Trophoblast cell (in vitro differentiated cells and primary cell): ENCODE measurements at regions not wholly inside any gene's neighbourhood (a gene's known extent, or its start where the extent isn't known, plus 50 kb on each side); places are given as distances from the start of the nearest gene placed in this dataset.

Experiments
- DNase-seq, 2 donors: peaks; one replicate each; pipeline ENCODE4 v3.0.0-alpha.2; 2016
- H2AFZ ChIP-seq: 2 replicates; pipeline ENCODE4 v1.6.1; 2013; ENCODE audit warnings: low read length, moderate library complexity, mild to moderate bottlenecking; ENCODE audit not compliant: insufficient read depth, poor library complexity
- H2AK5ac ChIP-seq: 2 replicates; pipeline ENCODE4 v1.6.1; 2013; ENCODE audit warnings: mild to moderate bottlenecking, low read length
- H2BK120ac ChIP-seq: 2 replicates; pipeline ENCODE4 v1.6.1; 2013; ENCODE audit warnings: low read length, mild to moderate bottlenecking, moderate library complexity; ENCODE audit not compliant: insufficient read depth, poor library complexity
- H2BK12ac ChIP-seq: 2 replicates; pipeline ENCODE4 v1.6.1; 2013; ENCODE audit warnings: mild to moderate bottlenecking, low read length, moderate library complexity
- H2BK5ac ChIP-seq: 2 replicates; pipeline ENCODE4 v1.6.1; 2013; ENCODE audit warnings: low read length, low read depth, moderate library complexity, mild to moderate bottlenecking; ENCODE audit not compliant: poor library complexity
- H3K14ac ChIP-seq: 2 replicates; pipeline ENCODE4 v1.6.1; 2013; ENCODE audit warnings: mild to moderate bottlenecking, low read length
- H3K18ac ChIP-seq: 2 replicates; pipeline ENCODE4 v1.6.1; 2013; ENCODE audit warnings: mild to moderate bottlenecking, low read length
- H3K23ac ChIP-seq: 2 replicates; pipeline ENCODE4 v1.6.1; 2013; ENCODE audit warnings: low read length
- H3K27ac ChIP-seq: 2 replicates; pipeline ENCODE4 v1.5.1; 2013; ENCODE audit warnings: low read depth, mild to moderate bottlenecking, inconsistent platforms, low read length, moderate library complexity
- H3K27me3 ChIP-seq: 2 replicates; pipeline ENCODE4 v1.6.1; 2013; ENCODE audit warnings: inconsistent platforms, mild to moderate bottlenecking, low read length, moderate library complexity; ENCODE audit not compliant: insufficient read depth
- H3K36me3 ChIP-seq, 2 experiments: 1 replicate in 1 of 2; 2 replicates in 1 of 2; pipeline ENCODE4 v1.6.1; 2013; ENCODE audit warnings: low read length in 2 of 2, mild to moderate bottlenecking in 2 of 2, moderate library complexity in 1 of 2; ENCODE audit not compliant: insufficient read depth in 2 of 2, control insufficient read depth in 1 of 2
- H3K4ac ChIP-seq: 2 replicates; pipeline ENCODE4 v1.6.1; 2013; ENCODE audit warnings: low read depth, mild to moderate bottlenecking, low read length, moderate library complexity
- H3K4me1 ChIP-seq, 2 experiments: 1 replicate in 1 of 2; 2 replicates in 1 of 2; pipeline ENCODE4 v1.6.1; 2013; ENCODE audit warnings: low read length in 2 of 2, mild to moderate bottlenecking in 2 of 2, moderate library complexity in 1 of 2; ENCODE audit not compliant: insufficient read depth in 2 of 2, control insufficient read depth in 1 of 2
- H3K4me2 ChIP-seq: 2 replicates; pipeline ENCODE4 v1.6.1; 2013; ENCODE audit warnings: inconsistent platforms, mild to moderate bottlenecking, low read length, moderate library complexity
- H3K4me3 ChIP-seq: 2 replicates; pipeline ENCODE4 v1.5.1; 2013; ENCODE audit warnings: mild to moderate bottlenecking, low read depth, low read length, inconsistent platforms
- H3K79me1 ChIP-seq: one replicate; pipeline ENCODE4 v1.6.1; 2013; ENCODE audit warnings: low read length
- H3K79me2 ChIP-seq: 2 replicates; pipeline ENCODE4 v1.6.1; 2013; ENCODE audit warnings: low read length, mild to moderate bottlenecking; ENCODE audit not compliant: control insufficient read depth, insufficient read depth, poor library complexity
- H3K9ac ChIP-seq: 2 replicates; pipeline ENCODE4 v1.6.1; 2013; ENCODE audit warnings: mild to moderate bottlenecking, low read length
- H3K9me3 ChIP-seq: 2 replicates; pipeline ENCODE4 v1.6.1; 2013; ENCODE audit warnings: low read depth, mild to moderate bottlenecking, control low read depth, inconsistent platforms, low read length; ENCODE audit not compliant: insufficient read depth
- H4K12ac ChIP-seq: 2 replicates; pipeline ENCODE4 v1.6.1; 2013; ENCODE audit warnings: low read depth, mild to moderate bottlenecking, low read length, moderate library complexity
- H4K8ac ChIP-seq: 2 replicates; pipeline ENCODE4 v1.6.1; 2013; ENCODE audit warnings: low read depth, mild to moderate bottlenecking, low read length, moderate library complexity
- H4K91ac ChIP-seq: one replicate; pipeline ENCODE4 v1.6.1; 2013; ENCODE audit warnings: low read depth, mild to moderate bottlenecking, low read length, moderate library complexity
- WGBS: extraction: QIAGEN DNeasy Blood & Tissue Kit; methylation state at CpG from one replicate; pipeline ENCODE4 v1.1.7; 2013; ENCODE audit warnings: missing lambda C conversion rate; ENCODE audit not compliant: insufficient read length, insufficient coverage; ENCODE audit errors: extremely low coverage; 5-methylcytosine and 5-hydroxymethylcytosine counted together

- Histone ChIP-seq H3K14ac (no peak overlapping the region), H3K18ac (no peak overlapping the region), H3K23ac (no peak overlapping the region), H2AFZ (no peak overlapping the region), H3K9me3 (no peaks in the 10 kb centered on the region), H3K4ac (no peak overlapping the region), H2AK5ac (no peak overlapping the region), H4K8ac (no peak overlapping the region), H3K79me2 (no peaks in the 10 kb centered on the region), H3K79me1 (no peaks in the 10 kb centered on the region), H2BK12ac (no peak overlapping the region), H2BK5ac (no peak overlapping the region), H4K12ac (no peak overlapping the region), H3K27ac (no peak overlapping the region), H3K4me3 (no peak overlapping the region), H3K4me1 (no peaks in the 10 kb centered on the region), H3K36me3 (no peaks in the 10 kb centered on the region), H3K27me3 (no peaks in the 10 kb centered on the region), H2BK120ac (no peak overlapping the region), H4K91ac (no peak overlapping the region), H3K4me2 (no peak overlapping the region), H3K9ac (no peak overlapping the region)
- no CpG with 5 or more reads among the region's 3 CpGs for WGBS
- DNase-seq = no peak
Observed at GRCh38 chr6:145525038-145525437, 210.3 kb downstream of the EPM2A start.

- no peak overlapping the region for H3K23ac ChIP-seq
- no peak overlapping the region for H2BK5ac ChIP-seq
- H4K8ac ChIP-seq = no peak overlapping the region
- H2BK120ac ChIP-seq = no peak overlapping the region
- H3K9me3 ChIP-seq = no peaks in the 10 kb centered on the region
- no peak overlapping the region for H3K9ac ChIP-seq
- no peak overlapping the region for H3K14ac ChIP-seq
- H3K79me2 ChIP-seq = no peaks in the 10 kb centered on the region
- no peak overlapping the region for H2BK12ac ChIP-seq
- H3K18ac ChIP-seq = no peak overlapping the region
- H3K79me1 ChIP-seq = no peaks in the 10 kb centered on the region
- DNase-seq = no peak
- H4K91ac ChIP-seq = no peak overlapping the region
- no peak overlapping the region for H3K27ac ChIP-seq
- no peak overlapping the region for H3K4ac ChIP-seq
- no peaks in the 10 kb centered on the region for H3K4me1 ChIP-seq
- no peak overlapping the region for H3K4me2 ChIP-seq
- no peaks in the 10 kb centered on the region for H3K36me3 ChIP-seq
- H3K27me3 ChIP-seq = no peaks in the 10 kb centered on the region
- no peak overlapping the region for H2AK5ac ChIP-seq
- WGBS = no CpG with 5 or more reads among the region's 2 CpGs
- no peak overlapping the region for H4K12ac ChIP-seq
- no peak overlapping the region for H3K4me3 ChIP-seq
- H2AFZ ChIP-seq = no peak overlapping the region
Observed at GRCh38 chr6:145529582-145529981, 205.7 kb downstream of the EPM2A start.

GRCh38 chr6:145530454-145530853 lies 204.9 kb downstream of the EPM2A start:
- H2AFZ ChIP-seq = no peak overlapping the region
- no peak overlapping the region for H3K4me3 ChIP-seq
- no peak overlapping the region for H4K12ac ChIP-seq
- H2BK120ac ChIP-seq = no peak overlapping the region
- no peaks in the 10 kb centered on the region for H3K79me1 ChIP-seq
- H3K4me2 ChIP-seq = no peak overlapping the region
- H3K27ac ChIP-seq = no peak overlapping the region
- DNase-seq = no peak
- H4K8ac ChIP-seq = no peak overlapping the region
- H2AK5ac ChIP-seq = no peak overlapping the region
- H3K4me1 ChIP-seq = no peaks in the 10 kb centered on the region
- H3K23ac ChIP-seq = no peak overlapping the region
- no peaks in the 10 kb centered on the region for H3K27me3 ChIP-seq
- no peaks in the 10 kb centered on the region for H3K9me3 ChIP-seq
- H3K36me3 ChIP-seq = no peaks in the 10 kb centered on the region
- no peak overlapping the region for H3K18ac ChIP-seq
- H3K9ac ChIP-seq = no peak overlapping the region
- no peak overlapping the region for H3K4ac ChIP-seq
- no peak overlapping the region for H2BK12ac ChIP-seq
- no peak overlapping the region for H3K14ac ChIP-seq
- no peak overlapping the region for H4K91ac ChIP-seq
- H2BK5ac ChIP-seq = no peak overlapping the region
- no peaks in the 10 kb centered on the region for H3K79me2 ChIP-seq

- Histone ChIP-seq H3K27me3 (no peaks in the 10 kb centered on the region), H3K4me1 (no peaks in the 10 kb centered on the region), H2AFZ (no peak overlapping the region), H4K8ac (no peak overlapping the region), H3K79me2 (no peaks in the 10 kb centered on the region), H3K4ac (no peak overlapping the region), H3K79me1 (no peaks in the 10 kb centered on the region), H2BK12ac (no peak overlapping the region), H3K18ac (no peak overlapping the region), H3K4me2 (no peak overlapping the region), H3K23ac (no peak overlapping the region), H2AK5ac (no peak overlapping the region), H4K91ac (no peak overlapping the region), H3K9ac (no peak overlapping the region), H3K4me3 (no peak overlapping the region), H2BK5ac (no peak overlapping the region), H3K36me3 (no peaks in the 10 kb centered on the region), H3K9me3 (no peaks in the 10 kb centered on the region), H3K14ac (no peak overlapping the region), H4K12ac (no peak overlapping the region), H3K27ac (no peak overlapping the region), H2BK120ac (no peak overlapping the region)
- no peak for DNase-seq
- WGBS = no CpG with 5 or more reads among the region's 1 CpG
Observed at GRCh38 chr6:145531032-145531431, 204.3 kb downstream of the EPM2A start.

GRCh38 chr6:145531822-145532221 lies 203.5 kb downstream of the EPM2A start:
- H3K18ac ChIP-seq = no peak overlapping the region
- no peak overlapping the region for H2BK5ac ChIP-seq
- WGBS = no CpG with 5 or more reads among the region's 3 CpGs
- no peaks in the 10 kb centered on the region for H3K79me1 ChIP-seq
- no peak overlapping the region for H3K9ac ChIP-seq
- no peaks in the 10 kb centered on the region for H3K9me3 ChIP-seq
- no peaks in the 10 kb centered on the region for H3K79me2 ChIP-seq
- no peak overlapping the region for H3K27ac ChIP-seq
- H3K4me1 ChIP-seq = no peaks in the 10 kb centered on the region
- H2AFZ ChIP-seq = no peak overlapping the region
- H4K8ac ChIP-seq = no peak overlapping the region
- no peak overlapping the region for H4K12ac ChIP-seq
- H4K91ac ChIP-seq = no peak overlapping the region
- DNase-seq = no peak
- no peak overlapping the region for H3K14ac ChIP-seq
- H3K23ac ChIP-seq = no peak overlapping the region
- H3K4me3 ChIP-seq = no peak overlapping the region
- H2BK12ac ChIP-seq = no peak overlapping the region
- H3K4me2 ChIP-seq = no peak overlapping the region
- no peaks in the 10 kb centered on the region for H3K27me3 ChIP-seq
- no peak overlapping the region for H2AK5ac ChIP-seq
- no peaks in the 10 kb centered on the region for H3K36me3 ChIP-seq
- H2BK120ac ChIP-seq = no peak overlapping the region
- H3K4ac ChIP-seq = no peak overlapping the region
